Urinary bladder (tissue), 3 donors: ENCODE measurements at regions not wholly inside any gene's neighbourhood (a gene's known extent, or its start where the extent isn't known, plus 50 kb on each side); places are given as distances from the start of the nearest gene placed in this dataset.

Experiments
- DNase-seq: peaks from one replicate; pipeline ENCODE4 v3.0.0-alpha.2; 2015; ENCODE audit errors: extremely low spot score
- H3K27ac ChIP-seq: one replicate; pipeline ENCODE4 v1.5.1; 2013; ENCODE audit warnings: low read depth, mild to moderate bottlenecking, moderate library complexity
- H3K36me3 ChIP-seq: one replicate; pipeline ENCODE4 v1.6.1; 2013; ENCODE audit warnings: mild to moderate bottlenecking, moderate library complexity; ENCODE audit not compliant: insufficient read depth
- H3K4me1 ChIP-seq: one replicate; pipeline ENCODE4 v1.6.1; 2013; ENCODE audit warnings: mild to moderate bottlenecking, moderate library complexity; ENCODE audit not compliant: insufficient read depth
- H3K4me3 ChIP-seq: one replicate; pipeline ENCODE4 v1.5.1; 2013; ENCODE audit warnings: low read depth, low read length
- WGBS: extraction: QIAGEN DNeasy Blood & Tissue Kit; methylation state at CpG from one replicate; pipeline ENCODE4 v1.1.7; 2013; 5-methylcytosine and 5-hydroxymethylcytosine counted together
- donor health status: healthy with polysubstance abuse.
- donor health status: healthy.

DNA sequence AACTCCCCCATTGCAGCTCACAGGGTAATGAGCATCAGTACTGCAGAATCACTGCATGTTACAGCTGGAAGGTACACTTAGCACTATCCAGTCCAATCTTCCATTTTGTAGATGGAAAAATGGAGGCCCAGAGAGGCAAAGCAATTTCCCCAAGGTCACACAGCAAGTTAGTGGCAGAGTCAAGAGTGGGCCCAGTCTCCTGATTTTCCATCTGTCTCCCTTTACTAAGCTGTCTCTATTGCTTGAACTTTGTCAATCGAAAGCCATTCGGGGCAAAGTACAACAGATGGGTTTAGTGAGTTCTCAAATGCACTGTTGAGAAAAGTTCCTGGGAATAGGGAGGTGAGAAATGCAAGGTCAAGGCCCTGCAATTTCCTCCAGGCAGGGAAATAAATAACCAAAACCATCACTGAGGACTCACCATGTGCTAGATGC, 50.4 kb upstream of the IFFO2 start:
- no peak overlapping the region for H3K27ac ChIP-seq
- DNase-seq, result no peak
- 88% methylated on average over 2 of the region's 2 CpGs for WGBS
- H3K4me1 ChIP-seq, result no peaks in the 10 kb centered on the region
- H3K4me3 ChIP-seq, result no peak overlapping the region
- H3K36me3 ChIP-seq, result no peaks in the 10 kb centered on the region
